ENCODE measurements at regions not wholly inside any gene's neighbourhood (a gene's known extent, or its start where the extent isn't known, plus 50 kb on each side); places are given as distances from the start of the nearest gene placed in this dataset.

GRCh38 chr2:104033399-104033798 lies 820.5 kb upstream of the POU3F3 start:
- Histone ChIP-seq H3K9ac (ENCODE audit: low read length) (no peak overlapping the region), H3K9me3 (ENCODE audit: control insufficient read depth, insufficient read depth, low read depth, low read length) (no peaks in the 10 kb centered on the region), H3K36me3 (ENCODE audit: control insufficient read depth, insufficient read depth, low read length) (no peaks in the 10 kb centered on the region), H3K27me3 (ENCODE audit: control insufficient read depth, insufficient read depth, low read length) (no peaks in the 10 kb centered on the region), H3K27ac (ENCODE audit: low read depth, low read length) (no peak overlapping the region), H3K4me1 (ENCODE audit: control insufficient read depth, insufficient read depth, low read length) (no peaks in the 10 kb centered on the region), H3K4me3 (ENCODE audit: low read depth, low read length) (no peak overlapping the region)

- Histone ChIP-seq H3K27me3 (ENCODE audit: control insufficient read depth, insufficient read depth, low read length) (no peaks in the 10 kb centered on the region), H3K9ac (ENCODE audit: low read length) (no peak overlapping the region), H3K4me3 (ENCODE audit: low read depth, low read length) (no peak overlapping the region), H3K9me3 (ENCODE audit: control insufficient read depth, insufficient read depth, low read depth, low read length) (no peaks in the 10 kb centered on the region), H3K36me3 (ENCODE audit: control insufficient read depth, insufficient read depth, low read length) (no peaks in the 10 kb centered on the region), H3K27ac (ENCODE audit: low read depth, low read length) (no peak overlapping the region), H3K4me1 (ENCODE audit: control insufficient read depth, insufficient read depth, low read length) (peaks cover 8% of the 10 kb centered on the region; the same call in 1 of the 2 replicates)
Measured at GRCh38 chr2:104040771-104041170, 813.1 kb upstream of the POU3F3 start.

- no peaks in the 10 kb centered on the region for H3K27me3 ChIP-seq (ENCODE audit: control insufficient read depth, insufficient read depth, low read length)
- no peaks in the 10 kb centered on the region for H3K36me3 ChIP-seq (ENCODE audit: control insufficient read depth, insufficient read depth, low read length)
- no peak overlapping the region for H3K4me3 ChIP-seq (ENCODE audit: low read depth, low read length)
- H3K4me1 ChIP-seq (ENCODE audit: control insufficient read depth, insufficient read depth, low read length), result peaks cover 8% of the 10 kb centered on the region; the same call in 1 of the 2 replicates
- H3K9me3 ChIP-seq (ENCODE audit: control insufficient read depth, insufficient read depth, low read depth, low read length), result no peaks in the 10 kb centered on the region
- H3K27ac ChIP-seq (ENCODE audit: low read depth, low read length), result no peak overlapping the region
- no peak overlapping the region for H3K9ac ChIP-seq (ENCODE audit: low read length)
Measured at GRCh38 chr2:104041351-104041750, 812.6 kb upstream of the POU3F3 start.

- no peak overlapping the region for H3K9ac ChIP-seq (ENCODE audit: low read length)
- H3K9me3 ChIP-seq (ENCODE audit: control insufficient read depth, insufficient read depth, low read depth, low read length), result no peaks in the 10 kb centered on the region
- H3K36me3 ChIP-seq (ENCODE audit: control insufficient read depth, insufficient read depth, low read length), result no peaks in the 10 kb centered on the region
- no peak overlapping the region for H3K27ac ChIP-seq (ENCODE audit: low read depth, low read length)
- H3K4me3 ChIP-seq (ENCODE audit: low read depth, low read length), result no peak overlapping the region
- peaks cover 8% of the 10 kb centered on the region; the same call in 1 of the 2 replicates for H3K4me1 ChIP-seq (ENCODE audit: control insufficient read depth, insufficient read depth, low read length)
- H3K27me3 ChIP-seq (ENCODE audit: control insufficient read depth, insufficient read depth, low read length), result no peaks in the 10 kb centered on the region
Measured at GRCh38 chr2:104043864-104044263, 810.1 kb upstream of the POU3F3 start.

GRCh38 chr2:104045071-104045470 lies 808.8 kb upstream of the POU3F3 start:
- H3K4me3 ChIP-seq (ENCODE audit: low read depth, low read length), result no peak overlapping the region
- H3K9ac ChIP-seq (ENCODE audit: low read length), result no peak overlapping the region
- H3K36me3 ChIP-seq (ENCODE audit: control insufficient read depth, insufficient read depth, low read length), result no peaks in the 10 kb centered on the region
- no peaks in the 10 kb centered on the region for H3K9me3 ChIP-seq (ENCODE audit: control insufficient read depth, insufficient read depth, low read depth, low read length)
- H3K27me3 ChIP-seq (ENCODE audit: control insufficient read depth, insufficient read depth, low read length), result no peaks in the 10 kb centered on the region
- no peak overlapping the region for H3K27ac ChIP-seq (ENCODE audit: low read depth, low read length)
- H3K4me1 ChIP-seq (ENCODE audit: control insufficient read depth, insufficient read depth, low read length), result peaks cover 8% of the 10 kb centered on the region; the same call in 1 of the 2 replicates

GRCh38 chr2:104046466-104046865 lies 807.4 kb upstream of the POU3F3 start:
- no peaks in the 10 kb centered on the region for H3K27me3 ChIP-seq (ENCODE audit: control insufficient read depth, insufficient read depth, low read length)
- H3K9me3 ChIP-seq (ENCODE audit: control insufficient read depth, insufficient read depth, low read depth, low read length), result no peaks in the 10 kb centered on the region
- H3K27ac ChIP-seq (ENCODE audit: low read depth, low read length), result no peak overlapping the region

GRCh38 chr2:104047516-104047915 lies 806.4 kb upstream of the POU3F3 start:
- Histone ChIP-seq H3K9ac (ENCODE audit: low read length) (no peak overlapping the region), H3K27me3 (ENCODE audit: control insufficient read depth, insufficient read depth, low read length) (no peaks in the 10 kb centered on the region), H3K27ac (ENCODE audit: low read depth, low read length) (no peak overlapping the region), H3K9me3 (ENCODE audit: control insufficient read depth, insufficient read depth, low read depth, low read length) (no peaks in the 10 kb centered on the region), H3K4me3 (ENCODE audit: low read depth, low read length) (no peak overlapping the region), H3K4me1 (ENCODE audit: control insufficient read depth, insufficient read depth, low read length) (no peaks in the 10 kb centered on the region), H3K36me3 (ENCODE audit: control insufficient read depth, insufficient read depth, low read length) (no peaks in the 10 kb centered on the region)

More at GRCh38 chr2:104046466-104046865, 807.4 kb upstream of the POU3F3 start:
- H3K9ac ChIP-seq (ENCODE audit: low read length), result no peak overlapping the region
- no peaks in the 10 kb centered on the region for H3K4me1 ChIP-seq (ENCODE audit: control insufficient read depth, insufficient read depth, low read length)
- no peak overlapping the region for H3K4me3 ChIP-seq (ENCODE audit: low read depth, low read length)
- no peaks in the 10 kb centered on the region for H3K36me3 ChIP-seq (ENCODE audit: control insufficient read depth, insufficient read depth, low read length)

GRCh38 chr2:104049438-104049837 lies 804.5 kb upstream of the POU3F3 start:
- no peak overlapping the region for H3K4me3 ChIP-seq (ENCODE audit: low read depth, low read length)
- no peak overlapping the region for H3K9ac ChIP-seq (ENCODE audit: low read length)
- no peaks in the 10 kb centered on the region for H3K9me3 ChIP-seq (ENCODE audit: control insufficient read depth, insufficient read depth, low read depth, low read length)
- H3K4me1 ChIP-seq (ENCODE audit: control insufficient read depth, insufficient read depth, low read length), result no peaks in the 10 kb centered on the region
- H3K27me3 ChIP-seq (ENCODE audit: control insufficient read depth, insufficient read depth, low read length), result no peaks in the 10 kb centered on the region
- no peak overlapping the region for H3K27ac ChIP-seq (ENCODE audit: low read depth, low read length)
- H3K36me3 ChIP-seq (ENCODE audit: control insufficient read depth, insufficient read depth, low read length), result no peaks in the 10 kb centered on the region

GRCh38 chr2:104049981-104050380 lies 803.9 kb upstream of the POU3F3 start:
- no peaks in the 10 kb centered on the region for H3K27me3 ChIP-seq (ENCODE audit: control insufficient read depth, insufficient read depth, low read length)
- no peaks in the 10 kb centered on the region for H3K4me1 ChIP-seq (ENCODE audit: control insufficient read depth, insufficient read depth, low read length)
- no peak overlapping the region for H3K27ac ChIP-seq (ENCODE audit: low read depth, low read length)
- H3K9ac ChIP-seq (ENCODE audit: low read length), result no peak overlapping the region
- H3K4me3 ChIP-seq (ENCODE audit: low read depth, low read length), result no peak overlapping the region
- H3K36me3 ChIP-seq (ENCODE audit: control insufficient read depth, insufficient read depth, low read length), result no peaks in the 10 kb centered on the region
- H3K9me3 ChIP-seq (ENCODE audit: control insufficient read depth, insufficient read depth, low read depth, low read length), result no peaks in the 10 kb centered on the region

- Histone ChIP-seq H3K4me3 (ENCODE audit: low read depth, low read length) (no peak overlapping the region), H3K36me3 (ENCODE audit: control insufficient read depth, insufficient read depth, low read length) (no peaks in the 10 kb centered on the region), H3K9ac (ENCODE audit: low read length) (no peak overlapping the region), H3K9me3 (ENCODE audit: control insufficient read depth, insufficient read depth, low read depth, low read length) (no peaks in the 10 kb centered on the region), H3K4me1 (ENCODE audit: control insufficient read depth, insufficient read depth, low read length) (no peaks in the 10 kb centered on the region), H3K27me3 (ENCODE audit: control insufficient read depth, insufficient read depth, low read length) (no peaks in the 10 kb centered on the region), H3K27ac (ENCODE audit: low read depth, low read length) (no peak overlapping the region)
Measured at GRCh38 chr2:104050656-104051242, 803.2 kb upstream of the POU3F3 start.

GRCh38 chr2:104051766-104052165 lies 802.1 kb upstream of the POU3F3 start:
- H3K9ac ChIP-seq (ENCODE audit: low read length), result no peak overlapping the region
- no peak overlapping the region for H3K27ac ChIP-seq (ENCODE audit: low read depth, low read length)
- no peak overlapping the region for H3K4me3 ChIP-seq (ENCODE audit: low read depth, low read length)
- no peaks in the 10 kb centered on the region for H3K36me3 ChIP-seq (ENCODE audit: control insufficient read depth, insufficient read depth, low read length)
- no peaks in the 10 kb centered on the region for H3K9me3 ChIP-seq (ENCODE audit: control insufficient read depth, insufficient read depth, low read depth, low read length)
- no peaks in the 10 kb centered on the region for H3K27me3 ChIP-seq (ENCODE audit: control insufficient read depth, insufficient read depth, low read length)
- H3K4me1 ChIP-seq (ENCODE audit: control insufficient read depth, insufficient read depth, low read length), result no peaks in the 10 kb centered on the region

Data from HUES6 (cell line).